Choroid plexus epithelial cell (primary cell): ENCODE measurements at regions not wholly inside any gene's neighbourhood (a gene's known extent, or its start where the extent isn't known, plus 50 kb on each side); places are given as distances from the start of the nearest gene placed in this dataset.
A peak's percentile ranks its signal among the peaks of the same experiment; 100 is the strongest.

Experiments used
- DNase-seq: peaks from one replicate; pipeline ENCODE4 v3.0.0-alpha.2; 2010; ENCODE audit warnings: low read depth
- H3K4me3 ChIP-seq: 2 replicates; pipeline ENCODE4 v1.5.1; 2011; ENCODE audit warnings: low read depth, mild to moderate bottlenecking, control low read depth, low read length, moderate library complexity
- TF ChIP-seq, protein P1 (sequence below): conservative IDR thresholded peaks from 2 replicates; pipeline ENCODE4 v1.5.1; 2011; ENCODE audit warnings: low read depth, mild to moderate bottlenecking, control low read depth, inconsistent platforms, low read length, moderate library complexity

DNA sequence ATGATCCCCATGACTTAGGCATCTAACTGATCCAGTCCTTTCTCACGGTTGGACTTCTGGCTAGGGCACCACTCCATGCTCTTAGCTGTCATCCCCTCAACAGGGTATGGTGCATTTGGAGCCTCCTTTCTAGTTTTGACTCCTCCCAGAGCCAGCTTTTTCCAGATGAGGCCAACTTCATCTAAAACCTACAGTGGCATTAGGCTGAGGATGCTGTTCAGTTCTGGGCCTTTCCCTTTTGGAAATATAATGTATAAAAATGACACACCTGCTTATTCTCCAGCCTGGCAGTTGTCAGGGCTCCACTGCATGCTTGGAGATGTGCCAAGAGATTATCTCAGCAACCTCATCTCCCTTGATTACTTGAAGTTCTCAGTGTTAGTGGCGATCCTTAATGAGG, 239.7 kb downstream of the EMP1 start:
- TF ChIP-seq, protein P1, sequence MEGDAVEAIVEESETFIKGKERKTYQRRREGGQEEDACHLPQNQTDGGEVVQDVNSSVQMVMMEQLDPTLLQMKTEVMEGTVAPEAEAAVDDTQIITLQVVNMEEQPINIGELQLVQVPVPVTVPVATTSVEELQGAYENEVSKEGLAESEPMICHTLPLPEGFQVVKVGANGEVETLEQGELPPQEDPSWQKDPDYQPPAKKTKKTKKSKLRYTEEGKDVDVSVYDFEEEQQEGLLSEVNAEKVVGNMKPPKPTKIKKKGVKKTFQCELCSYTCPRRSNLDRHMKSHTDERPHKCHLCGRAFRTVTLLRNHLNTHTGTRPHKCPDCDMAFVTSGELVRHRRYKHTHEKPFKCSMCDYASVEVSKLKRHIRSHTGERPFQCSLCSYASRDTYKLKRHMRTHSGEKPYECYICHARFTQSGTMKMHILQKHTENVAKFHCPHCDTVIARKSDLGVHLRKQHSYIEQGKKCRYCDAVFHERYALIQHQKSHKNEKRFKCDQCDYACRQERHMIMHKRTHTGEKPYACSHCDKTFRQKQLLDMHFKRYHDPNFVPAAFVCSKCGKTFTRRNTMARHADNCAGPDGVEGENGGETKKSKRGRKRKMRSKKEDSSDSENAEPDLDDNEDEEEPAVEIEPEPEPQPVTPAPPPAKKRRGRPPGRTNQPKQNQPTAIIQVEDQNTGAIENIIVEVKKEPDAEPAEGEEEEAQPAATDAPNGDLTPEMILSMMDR: no peak
- no peak for DNase-seq
- no peak overlapping the region for H3K4me3 ChIP-seq

- DNase-seq: no peak
- TF ChIP-seq, protein P1: no peak
- H3K4me3 ChIP-seq: no peak overlapping the region
These were observed 238.9 kb downstream of the EMP1 start for GRCh38 chr12:13435235-13435933.

GRCh38 chr12:13433768-13434167, 237.2 kb downstream of the EMP1 start:
- H3K4me3 ChIP-seq: no peak overlapping the region
- TF ChIP-seq, protein P1: no peak
- DNase-seq: no peak

GRCh38 chr12:13431041-13431440, 234.5 kb downstream of the EMP1 start:
- no peak overlapping the region for H3K4me3 ChIP-seq
- no peak for DNase-seq
- TF ChIP-seq, protein P1: no peak

- peak; percentile 2 for DNase-seq
- TF ChIP-seq, protein P1: no peak
- H3K4me3 ChIP-seq: no peak overlapping the region
These were observed 232.2 kb downstream of the EMP1 start for GRCh38 chr12:13428538-13429265.

- H3K4me3 ChIP-seq: no peak overlapping the region
- TF ChIP-seq, protein P1: no peak
- peak; percentile 54 for DNase-seq
These were observed 229.2 kb downstream of the EMP1 start for GRCh38 chr12:13425766-13426165.
